ENCODE measurements at regions not wholly inside any gene's neighbourhood (a gene's known extent, or its start where the extent isn't known, plus 50 kb on each side); places are given as distances from the start of the nearest gene placed in this dataset.

GRCh38 chr2:17061028-17061427 lies 395.4 kb upstream of the CYRIA start:
- TF ChIP-seq CTCF (IDR thresholded peaks at IDR 0.05) (no peak), EZH2 (IDR thresholded peaks at IDR 0.05; ENCODE audit: borderline replicate concordance, insufficient read depth, low read depth, low read length, poor library complexity, severe bottlenecking) (no peak)
